GM21619 (cell line): ENCODE measurements at regions not wholly inside any gene's neighbourhood (a gene's known extent, or its start where the extent isn't known, plus 50 kb on each side); places are given as distances from the start of the nearest gene placed in this dataset.

Experiments used
- ATAC-seq: cut with Tn5 transposase; IDR thresholded peaks from one replicate; pipeline ENCODE4 v1.9.1; 2021; ENCODE audit not compliant: unreplicated experiment

DNA sequence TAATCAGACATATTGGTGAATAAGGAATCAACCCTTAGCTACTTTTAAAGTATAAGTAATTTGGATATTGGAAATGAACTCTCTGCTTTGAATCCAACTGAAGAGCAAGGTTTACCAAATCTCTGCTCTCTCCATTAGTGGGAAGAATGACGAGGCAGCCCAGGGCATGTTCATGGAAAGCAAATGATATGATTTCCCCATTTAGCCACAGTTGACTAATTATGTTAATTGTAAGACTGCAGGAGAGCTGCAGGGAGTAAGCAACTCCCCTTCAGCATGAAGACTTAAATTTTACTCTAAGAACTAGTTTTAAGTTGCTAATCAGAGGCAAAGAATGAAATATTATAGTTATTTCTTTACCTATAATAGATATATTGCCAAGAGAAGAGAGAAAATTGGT is 194.3 kb upstream of the CD180 start:
- ATAC-seq: no peak

DNA sequence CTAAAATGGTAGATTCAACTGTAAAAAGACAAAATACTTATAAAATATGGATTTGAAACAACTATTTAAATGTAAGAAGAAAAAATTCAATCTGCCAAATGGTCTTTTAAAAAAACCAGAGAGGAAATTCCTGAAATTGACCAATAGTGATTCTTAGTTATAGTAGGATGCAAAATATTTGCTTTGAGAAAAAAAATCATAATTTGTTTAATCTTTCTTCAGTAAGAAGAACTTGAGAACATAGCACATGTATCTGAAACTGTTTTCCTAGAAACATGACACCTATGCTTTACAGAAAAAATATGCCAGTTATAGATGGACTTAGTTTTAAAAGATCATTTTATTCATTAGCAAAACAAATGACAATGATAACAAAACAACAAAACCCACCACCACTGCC is 186.9 kb upstream of the CD180 start:
- no peak for ATAC-seq

- no peak for ATAC-seq
Observed at GRCh38 chr5:67381236-67381880, 184.8 kb upstream of the CD180 start.

- no peak for ATAC-seq
Observed at GRCh38 chr5:67380431-67380830, 183.8 kb upstream of the CD180 start.

GRCh38 chr5:67379753-67380152 is 183.2 kb upstream of the CD180 start:
- ATAC-seq: no peak

DNA sequence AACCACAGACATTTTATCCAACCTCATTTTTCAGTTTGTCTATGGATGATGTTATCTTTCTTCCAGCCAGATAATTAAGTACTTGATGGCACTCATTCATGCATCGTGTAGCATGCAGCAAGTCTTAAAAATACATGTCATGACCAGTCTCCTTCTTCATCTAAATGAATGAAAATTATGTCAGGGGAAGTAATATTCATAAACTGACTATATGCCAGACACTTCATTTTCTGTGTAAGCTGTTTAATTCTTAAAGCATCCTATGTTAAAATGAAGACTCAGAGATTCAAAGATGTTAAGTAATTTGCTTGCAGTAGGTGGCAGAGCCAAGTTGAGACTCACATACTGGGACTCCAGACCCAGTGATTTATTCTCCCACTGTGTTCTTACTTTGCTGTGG is 181.7 kb upstream of the CD180 start:
- no peak for ATAC-seq

DNA sequence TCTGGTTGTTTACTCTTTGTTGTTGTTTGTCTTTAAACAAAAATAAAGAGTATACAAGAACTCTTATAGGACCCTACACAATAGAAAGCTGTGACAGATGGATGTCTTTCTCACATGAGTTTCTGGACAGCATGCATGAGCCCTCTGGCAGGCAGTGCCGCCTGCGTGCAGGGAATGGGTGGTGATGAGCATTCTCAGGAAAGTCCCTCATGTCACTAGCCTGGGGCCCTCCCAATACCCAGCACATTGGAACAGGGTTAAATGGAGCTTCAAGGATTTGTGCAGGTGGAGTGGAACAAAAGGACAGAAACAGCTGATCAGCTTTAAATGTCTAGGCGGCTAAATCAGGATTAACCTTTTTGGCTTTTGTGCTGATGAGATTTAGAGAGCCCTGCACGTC is 181.0 kb upstream of the CD180 start:
- no peak for ATAC-seq

GRCh38 chr5:67375606-67376005 is 179.0 kb upstream of the CD180 start:
- ATAC-seq: no peak

GRCh38 chr5:67374378-67374777 is 177.8 kb upstream of the CD180 start:
- ATAC-seq: no peak

GRCh38 chr5:67373518-67373917 is 176.9 kb upstream of the CD180 start:
- ATAC-seq: no peak

DNA sequence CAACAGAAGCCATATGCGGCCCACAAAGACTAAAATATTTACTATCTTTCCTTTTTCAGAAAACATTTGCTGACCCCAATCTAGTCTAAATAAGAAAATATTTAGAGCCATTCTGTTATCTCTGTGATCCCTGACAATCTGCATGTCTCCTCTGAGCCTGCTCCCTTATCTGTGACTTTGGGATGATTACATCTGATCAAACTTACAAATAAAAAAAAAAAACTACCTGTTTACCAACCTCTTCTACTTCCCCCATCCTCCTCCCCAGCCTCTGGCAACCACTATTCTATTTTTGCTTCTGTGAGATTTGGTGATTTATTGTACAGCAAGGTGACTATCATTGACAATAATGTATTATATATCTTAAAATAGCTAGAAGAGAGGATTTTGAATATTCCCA is 176.3 kb upstream of the CD180 start:
- ATAC-seq: no peak

GRCh38 chr5:67371924-67372323 is 175.3 kb upstream of the CD180 start:
- no peak for ATAC-seq

DNA sequence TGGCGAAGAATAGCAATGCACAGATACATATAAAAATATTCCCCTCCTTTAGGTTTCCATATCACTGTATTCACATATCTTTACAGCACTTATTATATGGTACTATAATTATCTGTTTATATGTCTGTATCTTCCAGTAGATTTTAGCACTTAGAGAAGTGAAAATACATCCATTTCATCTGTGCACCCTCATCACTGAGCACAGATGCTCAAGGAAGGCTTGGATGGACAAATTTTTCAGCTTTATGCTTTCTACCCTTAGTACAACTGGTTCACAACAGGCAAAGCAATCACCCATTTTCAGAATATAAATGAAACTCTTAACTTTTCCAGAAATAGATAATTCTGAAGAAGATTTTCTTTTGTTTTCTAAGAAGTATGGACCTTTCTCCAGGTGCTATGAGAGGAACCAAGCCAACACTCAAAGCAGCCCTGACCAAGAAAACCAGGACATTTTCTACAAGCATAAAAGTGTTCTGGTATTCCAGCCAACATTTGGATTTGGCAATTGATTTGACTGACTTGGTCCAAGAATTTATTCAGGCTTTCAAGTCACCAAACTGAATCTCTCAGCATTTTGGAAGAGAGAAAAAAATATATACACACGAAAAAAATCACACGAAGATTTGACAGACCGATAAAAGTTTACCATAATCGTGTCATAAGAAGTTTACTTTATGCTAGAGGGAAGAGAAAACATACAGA is 170.2 kb upstream of the CD180 start:
- no peak for ATAC-seq

GRCh38 chr5:67366276-67366675 is 169.7 kb upstream of the CD180 start:
- ATAC-seq: no peak

GRCh38 chr5:67364381-67364970 is 167.9 kb upstream of the CD180 start:
- no peak for ATAC-seq

DNA sequence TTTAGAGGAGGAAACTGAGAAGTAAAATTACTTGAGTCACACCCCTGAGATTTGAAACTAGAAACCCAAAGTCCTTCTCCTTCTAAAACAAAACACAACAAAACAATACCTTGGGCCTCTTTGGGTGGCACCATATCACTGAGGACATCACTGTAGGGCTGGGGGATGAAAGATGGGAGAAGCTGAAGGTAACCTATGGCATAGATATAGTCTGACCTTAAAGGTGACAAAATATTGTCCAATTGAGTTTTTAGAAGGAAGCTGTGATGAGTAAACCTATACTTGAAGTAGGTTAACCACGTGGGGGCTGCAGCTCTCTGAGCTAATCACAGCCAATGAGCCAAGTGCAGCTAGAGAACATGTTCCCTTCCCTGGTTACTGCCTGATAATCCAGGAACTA is 167.4 kb upstream of the CD180 start:
- no peak for ATAC-seq

DNA sequence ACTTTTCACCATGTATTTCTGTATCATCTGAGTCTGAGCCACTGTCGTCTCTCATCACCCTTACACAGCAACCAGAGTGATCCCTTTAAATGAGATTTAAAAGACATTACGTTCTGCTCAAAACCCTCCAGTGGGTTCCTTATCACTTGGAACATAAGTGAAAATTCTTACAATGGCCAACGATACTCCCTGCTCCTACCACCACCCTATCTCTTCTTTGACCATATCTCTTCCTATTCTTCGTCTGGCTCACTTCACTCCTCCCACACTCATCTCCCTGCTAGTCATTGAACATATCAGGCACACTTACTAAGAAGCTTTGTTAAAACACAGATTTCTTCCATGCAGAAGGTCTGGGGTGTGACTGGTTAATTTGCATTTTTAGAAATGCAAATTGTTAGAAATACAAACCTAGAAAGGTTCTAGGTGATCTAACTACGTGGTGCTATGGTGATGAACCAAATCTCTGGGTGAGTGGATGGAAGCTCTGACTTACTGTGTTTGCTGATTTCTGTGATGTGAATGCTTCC is 166.6 kb upstream of the CD180 start:
- ATAC-seq: no peak

DNA sequence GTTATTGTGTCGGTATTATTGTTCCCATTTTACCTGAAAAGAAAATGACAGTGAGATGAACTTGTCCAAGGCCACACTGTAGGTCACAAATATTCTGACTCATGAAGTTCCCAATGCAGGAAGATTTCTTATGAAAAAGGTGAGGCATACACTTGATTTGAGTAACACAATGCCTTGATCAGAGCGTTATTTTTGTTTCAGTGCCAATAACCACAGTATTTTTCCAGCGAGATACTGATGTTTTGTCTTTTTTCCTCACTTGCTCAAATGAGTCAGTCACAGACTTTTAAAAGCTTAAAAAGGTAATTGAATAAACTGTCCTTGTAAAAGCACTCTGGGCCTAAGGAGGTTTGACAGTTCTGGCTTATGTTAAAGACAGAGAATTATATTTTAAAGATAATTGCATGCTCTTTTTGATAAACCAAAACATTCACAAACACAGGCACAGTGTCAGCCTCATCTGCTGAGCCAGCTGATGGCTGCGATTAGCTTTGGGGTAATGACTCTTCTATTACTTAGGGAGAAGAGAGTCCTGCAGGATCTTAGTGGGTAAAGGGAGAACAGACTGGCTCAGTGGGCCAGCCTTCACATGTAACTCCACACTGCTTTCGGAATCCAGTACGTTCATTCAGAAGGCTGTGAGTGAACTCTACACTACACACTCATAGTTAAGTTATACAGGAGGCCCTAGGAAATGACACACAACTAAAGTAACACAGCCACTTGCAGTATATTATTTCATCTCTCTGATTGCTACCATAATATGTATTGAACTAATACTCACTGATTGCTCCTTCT is 165.5 kb upstream of the CD180 start:
- ATAC-seq: no peak

GRCh38 chr5:67360047-67360446 is 163.4 kb upstream of the CD180 start:
- no peak for ATAC-seq

DNA sequence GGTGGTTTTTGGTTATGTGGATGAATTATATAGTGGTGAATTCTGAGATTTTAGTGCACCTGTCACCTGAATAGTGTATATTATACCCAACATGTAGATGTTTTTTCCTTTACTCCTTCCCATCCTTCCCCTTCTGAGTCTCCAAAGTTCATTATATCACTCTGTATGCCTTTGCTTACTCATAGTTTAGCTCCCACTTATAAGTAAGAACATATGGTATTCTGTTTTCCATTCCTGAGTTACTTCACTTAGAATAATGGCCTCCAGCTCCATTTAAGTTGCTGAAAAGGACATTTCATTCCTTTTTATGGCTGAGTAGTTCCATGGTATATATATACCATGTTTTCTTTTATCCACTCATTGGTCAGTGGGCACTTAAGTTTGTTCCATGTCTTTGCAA is 161.6 kb upstream of the CD180 start:
- no peak for ATAC-seq

- ATAC-seq: no peak
Observed at GRCh38 chr5:67355120-67355713, 158.6 kb upstream of the CD180 start.
